ENCODE measurements at regions not wholly inside any gene's neighbourhood (a gene's known extent, or its start where the extent isn't known, plus 50 kb on each side); places are given as distances from the start of the nearest gene placed in this dataset.

DNA sequence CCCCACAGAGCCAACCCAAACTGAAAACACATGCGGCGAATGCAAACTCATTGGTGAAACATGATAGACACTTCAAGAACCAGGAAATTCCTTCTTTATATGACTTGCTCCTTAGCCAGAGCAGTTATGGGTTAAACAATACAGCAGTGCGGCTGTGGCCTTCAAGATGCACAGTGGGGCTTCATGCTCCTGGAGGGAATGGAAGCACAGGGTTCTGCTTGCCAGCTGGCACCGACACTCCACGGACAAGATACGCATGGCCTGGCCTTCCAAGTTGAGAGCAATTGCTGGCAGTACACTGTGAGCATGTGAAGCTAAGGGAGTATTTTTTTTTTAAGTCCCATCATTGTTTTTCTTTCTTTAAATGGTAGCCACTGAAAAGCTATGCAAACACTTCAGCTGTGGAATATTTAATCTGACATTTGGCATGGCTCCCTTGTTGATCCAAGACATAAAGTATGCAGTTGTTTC lies 451.6 kb upstream of the CD180 start:
- Histone ChIP-seq H3K9ac (ENCODE audit: control insufficient read depth, extremely low read depth, insufficient read depth, low read length) (no peak overlapping the region), H2AFZ (ENCODE audit: control insufficient read depth, low read length) (peak overlapping the region; percentile 13), H3K79me2 (ENCODE audit: control insufficient read depth, insufficient read depth, low read length) (no peaks in the 10 kb centered on the region), H4K20me1 (ENCODE audit: control insufficient read depth, extremely low read depth, insufficient read depth, low read length) (no peaks in the 10 kb centered on the region), H3K9me1 (ENCODE audit: control insufficient read depth, extremely low read depth, insufficient read depth, low read length) (no peaks in the 10 kb centered on the region), H3K36me3 (ENCODE audit: control insufficient read depth in 2 of 2, extremely low read depth in 1 of 2, insufficient read depth in 2 of 2, low read length in 2 of 2) (no peaks in the 10 kb centered on the region), H3K4me2 (ENCODE audit: control insufficient read depth, extremely low read depth, insufficient read depth, low read depth, low read length) (no peak overlapping the region), H3K4me1 (ENCODE audit: control insufficient read depth, extremely low read depth, insufficient read depth, low read length) (no peaks in the 10 kb centered on the region), H3K27ac (ENCODE audit: control insufficient read depth, insufficient read depth, low read length) (no peak overlapping the region), H3K4me3 (ENCODE audit: control insufficient read depth in 2 of 3, extremely low read depth in 1 of 3, insufficient read depth in 2 of 3, low read depth in 1 of 3, low read length in 3 of 3) (no peak overlapping the region), H3K27me3 (ENCODE audit: control insufficient read depth, extremely low read depth, insufficient read depth, low read length) (no peaks in the 10 kb centered on the region), H3K9me3 (ENCODE audit: control insufficient read depth, low read depth, low read length) (peaks cover 2% of the 10 kb centered on the region)
- TF ChIP-seq, protein P1, sequence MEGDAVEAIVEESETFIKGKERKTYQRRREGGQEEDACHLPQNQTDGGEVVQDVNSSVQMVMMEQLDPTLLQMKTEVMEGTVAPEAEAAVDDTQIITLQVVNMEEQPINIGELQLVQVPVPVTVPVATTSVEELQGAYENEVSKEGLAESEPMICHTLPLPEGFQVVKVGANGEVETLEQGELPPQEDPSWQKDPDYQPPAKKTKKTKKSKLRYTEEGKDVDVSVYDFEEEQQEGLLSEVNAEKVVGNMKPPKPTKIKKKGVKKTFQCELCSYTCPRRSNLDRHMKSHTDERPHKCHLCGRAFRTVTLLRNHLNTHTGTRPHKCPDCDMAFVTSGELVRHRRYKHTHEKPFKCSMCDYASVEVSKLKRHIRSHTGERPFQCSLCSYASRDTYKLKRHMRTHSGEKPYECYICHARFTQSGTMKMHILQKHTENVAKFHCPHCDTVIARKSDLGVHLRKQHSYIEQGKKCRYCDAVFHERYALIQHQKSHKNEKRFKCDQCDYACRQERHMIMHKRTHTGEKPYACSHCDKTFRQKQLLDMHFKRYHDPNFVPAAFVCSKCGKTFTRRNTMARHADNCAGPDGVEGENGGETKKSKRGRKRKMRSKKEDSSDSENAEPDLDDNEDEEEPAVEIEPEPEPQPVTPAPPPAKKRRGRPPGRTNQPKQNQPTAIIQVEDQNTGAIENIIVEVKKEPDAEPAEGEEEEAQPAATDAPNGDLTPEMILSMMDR (optimal IDR thresholded peaks at IDR 0.05 in 1 of 3, IDR thresholded peaks at IDR 0.05 in 1 of 3, conservative IDR thresholded peaks at IDR 0.05 in 1 of 3; ENCODE audit: extremely low read depth in 1 of 3, insufficient read depth in 2 of 3, low read length in 3 of 3), result no peak
- no peak for TF ChIP-seq EZH2 (IDR thresholded peaks at IDR 0.05; ENCODE audit: low read length)
- no peak for DNase-seq (ENCODE audit: low read depth, low spot score)
- no peak for FAIRE-seq
- dilution Hi-C loops (cut with MboI; ENCODE audit: extremely low pct_ligation_motif_present, low sequenced_read_pairs), result no loop called here

DNA sequence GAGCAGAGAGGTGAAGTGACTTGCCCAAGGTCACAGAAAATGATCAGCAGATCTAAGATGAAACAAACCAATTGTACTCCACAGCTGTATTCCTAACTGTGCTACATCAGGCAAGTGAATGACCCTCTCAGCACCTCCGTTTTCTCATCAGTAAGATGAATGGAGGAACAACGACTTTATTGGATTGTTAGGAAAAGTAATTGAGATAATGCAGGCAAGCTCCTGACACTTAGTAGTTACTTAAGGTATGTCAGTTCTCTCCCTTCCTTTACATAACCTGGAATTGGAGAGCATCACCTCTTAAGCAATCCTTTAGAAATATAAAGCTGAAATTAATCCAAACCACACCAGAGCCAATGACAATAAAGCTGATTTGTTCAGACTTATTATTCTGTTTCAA lies 451.2 kb upstream of the CD180 start:
- H3K79me2 ChIP-seq (ENCODE audit: control insufficient read depth, insufficient read depth, low read length), result no peaks in the 10 kb centered on the region
- no peak overlapping the region for H3K4me2 ChIP-seq (ENCODE audit: control insufficient read depth, extremely low read depth, insufficient read depth, low read depth, low read length)
- no peak for DNase-seq (ENCODE audit: low read depth, low spot score)
- FAIRE-seq, result peak; percentile 26
- no peaks in the 10 kb centered on the region for H4K20me1 ChIP-seq (ENCODE audit: control insufficient read depth, extremely low read depth, insufficient read depth, low read length)
- peaks cover 2% of the 10 kb centered on the region for H3K9me3 ChIP-seq (ENCODE audit: control insufficient read depth, low read depth, low read length)
- dilution Hi-C loops (cut with MboI; ENCODE audit: extremely low pct_ligation_motif_present, low sequenced_read_pairs), result no loop called here
- H3K27ac ChIP-seq (ENCODE audit: control insufficient read depth, insufficient read depth, low read length), result no peak overlapping the region
- no peak overlapping the region for H3K4me3 ChIP-seq (ENCODE audit: control insufficient read depth in 2 of 3, extremely low read depth in 1 of 3, insufficient read depth in 2 of 3, low read depth in 1 of 3, low read length in 3 of 3)
- H3K4me1 ChIP-seq (ENCODE audit: control insufficient read depth, extremely low read depth, insufficient read depth, low read length), result no peaks in the 10 kb centered on the region
- no peaks in the 10 kb centered on the region for H3K27me3 ChIP-seq (ENCODE audit: control insufficient read depth, extremely low read depth, insufficient read depth, low read length)
- H3K9ac ChIP-seq (ENCODE audit: control insufficient read depth, extremely low read depth, insufficient read depth, low read length), result no peak overlapping the region
- H3K36me3 ChIP-seq (ENCODE audit: control insufficient read depth in 2 of 2, extremely low read depth in 1 of 2, insufficient read depth in 2 of 2, low read length in 2 of 2), result no peaks in the 10 kb centered on the region
- H3K9me1 ChIP-seq (ENCODE audit: control insufficient read depth, extremely low read depth, insufficient read depth, low read length), result no peaks in the 10 kb centered on the region
- H2AFZ ChIP-seq (ENCODE audit: control insufficient read depth, low read length), result no peak overlapping the region
- TF ChIP-seq, protein P1 (optimal IDR thresholded peaks at IDR 0.05 in 1 of 3, IDR thresholded peaks at IDR 0.05 in 1 of 3, conservative IDR thresholded peaks at IDR 0.05 in 1 of 3; ENCODE audit: extremely low read depth in 1 of 3, insufficient read depth in 2 of 3, low read length in 3 of 3), result no peak
- no peak for TF ChIP-seq EZH2 (IDR thresholded peaks at IDR 0.05; ENCODE audit: low read length)
